GM12865 (cell line): ENCODE measurements at regions not wholly inside any gene's neighbourhood (a gene's known extent, or its start where the extent isn't known, plus 50 kb on each side); places are given as distances from the start of the nearest gene placed in this dataset.

Experiments
- DNase-seq: peaks from one replicate; pipeline ENCODE4 v3.0.0; 2010; ENCODE audit warnings: low read depth
- H3K4me3 ChIP-seq: 2 replicates; pipeline ENCODE4 v1.5.1; 2011; ENCODE audit warnings: mild to moderate bottlenecking, low read depth, low read length, control low read depth
- TF ChIP-seq, protein P1 (sequence below): IDR thresholded peaks from 2 replicates; pipeline ENCODE4 v1.5.1; 2011; ENCODE audit warnings: low read length, control low read depth, low read depth, inconsistent platforms; ENCODE audit not compliant: insufficient read depth; ENCODE audit errors: missing control alignments

DNA sequence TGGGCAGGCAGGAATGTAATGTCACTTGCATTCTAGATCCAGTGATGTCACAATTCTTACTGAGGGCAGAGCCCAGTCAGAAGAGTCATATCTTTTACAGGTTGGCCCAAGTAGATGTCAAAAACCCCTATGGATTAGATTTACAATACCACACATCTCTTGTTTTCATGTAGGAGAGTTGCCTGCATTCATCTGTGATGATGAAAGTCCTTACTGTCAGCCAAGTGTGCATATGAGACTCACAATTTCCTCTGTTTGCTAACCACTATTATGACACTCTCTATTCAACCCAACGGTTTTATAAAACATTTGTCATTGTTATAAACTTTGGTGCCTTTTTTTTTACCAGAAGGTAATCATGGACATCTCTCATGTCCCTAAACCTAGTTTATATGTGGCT, 898.8 kb upstream of the AMELY start:
- no peak overlapping the region for H3K4me3 ChIP-seq
- TF ChIP-seq, protein P1, sequence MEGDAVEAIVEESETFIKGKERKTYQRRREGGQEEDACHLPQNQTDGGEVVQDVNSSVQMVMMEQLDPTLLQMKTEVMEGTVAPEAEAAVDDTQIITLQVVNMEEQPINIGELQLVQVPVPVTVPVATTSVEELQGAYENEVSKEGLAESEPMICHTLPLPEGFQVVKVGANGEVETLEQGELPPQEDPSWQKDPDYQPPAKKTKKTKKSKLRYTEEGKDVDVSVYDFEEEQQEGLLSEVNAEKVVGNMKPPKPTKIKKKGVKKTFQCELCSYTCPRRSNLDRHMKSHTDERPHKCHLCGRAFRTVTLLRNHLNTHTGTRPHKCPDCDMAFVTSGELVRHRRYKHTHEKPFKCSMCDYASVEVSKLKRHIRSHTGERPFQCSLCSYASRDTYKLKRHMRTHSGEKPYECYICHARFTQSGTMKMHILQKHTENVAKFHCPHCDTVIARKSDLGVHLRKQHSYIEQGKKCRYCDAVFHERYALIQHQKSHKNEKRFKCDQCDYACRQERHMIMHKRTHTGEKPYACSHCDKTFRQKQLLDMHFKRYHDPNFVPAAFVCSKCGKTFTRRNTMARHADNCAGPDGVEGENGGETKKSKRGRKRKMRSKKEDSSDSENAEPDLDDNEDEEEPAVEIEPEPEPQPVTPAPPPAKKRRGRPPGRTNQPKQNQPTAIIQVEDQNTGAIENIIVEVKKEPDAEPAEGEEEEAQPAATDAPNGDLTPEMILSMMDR, result no peak
- no peak for DNase-seq

DNA sequence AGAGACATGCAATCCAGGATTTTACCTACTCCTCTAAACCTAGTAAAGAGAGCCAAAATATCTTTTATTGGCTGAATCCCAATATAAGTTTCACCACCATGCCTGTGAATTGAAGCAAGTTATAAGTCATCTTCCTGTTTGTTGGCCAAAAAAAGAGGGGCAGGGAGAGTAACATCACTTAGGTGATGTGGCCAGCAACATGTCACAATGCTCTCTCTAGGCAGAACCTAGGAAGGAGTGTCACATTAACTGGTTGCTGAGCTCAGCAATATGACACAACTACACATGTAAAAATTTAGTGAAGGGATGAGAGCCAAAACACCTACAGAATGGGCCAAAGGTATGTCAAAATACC, 895.9 kb upstream of the AMELY start:
- no peak for DNase-seq
- TF ChIP-seq, protein P1, result no peak

DNA sequence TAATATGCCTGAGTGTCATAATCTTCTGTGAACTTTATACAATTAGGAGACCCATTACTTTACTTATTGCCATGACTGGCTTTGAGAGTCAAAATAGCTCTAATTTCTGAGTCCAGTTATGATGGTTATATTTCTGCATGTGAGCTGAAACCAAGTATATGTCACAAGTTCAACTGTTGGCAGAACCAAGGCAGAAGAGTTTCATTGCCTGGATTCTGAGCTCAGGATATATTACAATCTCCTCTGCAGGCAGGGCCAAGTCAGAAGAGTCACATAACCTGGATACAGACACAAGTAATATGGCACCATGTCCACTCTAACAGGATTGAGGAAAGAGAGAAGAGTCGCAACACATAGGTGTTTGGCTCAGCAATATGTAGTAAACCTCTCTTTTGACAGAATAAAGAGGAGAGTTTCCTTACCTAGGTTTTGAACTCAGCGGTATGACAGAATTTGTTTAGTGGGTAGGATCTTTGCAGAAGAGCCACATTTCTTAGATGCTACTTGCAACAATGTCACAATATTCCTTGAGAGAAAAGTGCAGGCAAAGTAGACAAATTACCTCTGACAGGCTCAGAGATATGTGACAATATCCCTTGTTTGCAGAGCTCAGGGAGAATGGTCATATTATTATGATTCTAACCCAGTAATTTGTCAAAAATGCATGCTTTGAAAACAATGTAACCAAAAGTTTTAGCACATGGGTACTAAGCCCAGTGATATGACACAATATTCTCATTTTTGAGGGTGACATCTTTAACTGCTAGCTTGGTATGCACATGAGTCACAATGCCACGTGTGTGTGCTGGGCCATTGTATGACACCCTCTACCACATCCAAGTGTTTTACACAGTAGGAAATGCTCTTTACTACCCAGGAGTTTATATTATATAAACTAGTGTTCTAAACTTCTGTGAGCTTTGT, 895.3 kb upstream of the AMELY start:
- TF ChIP-seq, protein P1, result no peak
- DNase-seq, result no peak
- H3K4me3 ChIP-seq, result no peak overlapping the region

More for the DNA sequence above, 895.9 kb upstream of the AMELY start:
- H3K4me3 ChIP-seq, result no peak overlapping the region

DNA sequence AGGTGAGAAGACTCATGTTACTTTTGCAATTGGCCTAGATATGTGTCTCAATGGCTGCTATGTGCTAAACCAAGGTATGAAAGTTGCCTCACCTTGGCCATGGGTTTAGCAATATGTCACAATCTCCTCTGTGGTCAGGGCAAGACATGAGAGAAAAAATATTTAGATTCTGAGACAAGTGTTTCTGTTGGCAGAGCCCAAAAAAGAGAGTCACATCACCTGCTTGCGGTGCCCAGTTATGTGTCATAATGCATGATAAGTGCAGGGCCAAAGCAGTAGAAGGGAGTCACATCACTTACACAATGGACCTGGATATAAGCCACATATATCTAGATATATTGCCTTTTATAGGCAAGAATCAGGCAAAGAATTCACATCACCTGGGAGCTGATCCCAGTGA, 894.1 kb upstream of the AMELY start:
- TF ChIP-seq, protein P1, result no peak
- no peak for DNase-seq
- no peak overlapping the region for H3K4me3 ChIP-seq

DNA sequence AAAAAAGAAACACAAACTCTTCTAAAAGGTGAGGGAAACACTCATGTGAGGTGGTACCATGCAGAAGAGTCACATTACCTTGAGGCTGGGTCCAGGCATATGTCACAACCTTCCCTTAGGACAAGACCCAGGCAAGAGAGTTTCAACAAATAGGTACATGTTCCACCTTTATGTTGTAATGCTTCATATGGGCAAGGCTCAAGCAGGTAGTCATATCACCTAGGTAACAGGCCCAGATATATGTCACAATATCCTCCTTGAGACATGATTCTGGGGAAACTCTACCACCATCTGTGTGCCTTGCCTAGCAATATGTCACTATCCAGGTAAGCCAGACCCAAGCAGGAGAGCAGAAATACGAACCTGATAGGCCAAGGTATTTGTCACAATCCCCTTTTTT, 892.2 kb upstream of the AMELY start:
- DNase-seq, result no peak
- TF ChIP-seq, protein P1, result no peak
- no peak overlapping the region for H3K4me3 ChIP-seq

DNA sequence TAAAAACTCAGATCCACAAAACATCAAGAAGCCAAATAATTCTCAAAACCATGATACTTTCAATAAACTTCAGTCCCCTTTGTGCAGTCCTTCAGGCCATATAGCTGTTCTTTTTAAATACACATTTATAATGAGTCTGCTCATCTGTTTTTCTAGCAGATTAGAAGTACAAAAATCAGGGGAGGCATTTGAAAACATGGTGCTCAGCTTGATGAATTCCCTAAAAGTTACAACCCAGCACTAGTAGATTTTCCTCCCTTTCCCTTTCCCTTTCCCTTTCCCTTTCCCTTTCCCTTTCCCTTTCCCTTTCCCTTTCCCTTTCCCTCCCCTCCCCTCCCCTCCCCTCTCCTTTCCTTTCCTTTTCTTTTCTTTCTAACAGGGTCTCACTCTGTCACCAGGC, 884.6 kb upstream of the AMELY start:
- DNase-seq, result no peak
- no peak overlapping the region for H3K4me3 ChIP-seq
- TF ChIP-seq, protein P1, result no peak

DNA sequence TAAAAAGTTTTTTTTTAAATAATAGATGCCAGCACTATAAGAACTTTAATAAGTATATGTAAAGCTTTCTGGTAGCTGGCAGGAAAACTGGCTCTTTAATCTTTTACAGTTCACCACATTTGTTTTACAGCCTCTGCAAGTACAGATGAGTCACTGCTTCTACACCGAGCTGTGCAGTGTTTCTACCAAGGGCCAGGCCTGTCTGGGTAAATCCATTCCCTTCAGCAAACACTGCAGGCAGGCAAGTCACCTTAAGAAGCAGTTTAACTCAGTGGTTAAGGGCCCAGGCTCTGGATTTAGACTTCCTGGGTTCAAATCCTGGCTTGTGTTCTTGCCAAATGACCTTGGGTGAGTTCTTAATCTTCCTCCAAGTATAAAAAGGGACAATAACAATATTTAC, 882.9 kb upstream of the AMELY start:
- TF ChIP-seq, protein P1, result no peak
- no peak for DNase-seq
- H3K4me3 ChIP-seq, result no peak overlapping the region
